Panc1 (cell line): ENCODE measurements at regions not wholly inside any gene's neighbourhood (a gene's known extent, or its start where the extent isn't known, plus 50 kb on each side); places are given as distances from the start of the nearest gene placed in this dataset.

Source experiments
- ATAC-seq: fragments of 200-7000 bp; cut with Tn5 transposase; 2 replicates; pipeline ENCODE4 v1.9.1; 2020; ENCODE audit warnings: mild to moderate bottlenecking, moderate library complexity
- BruUV-seq: library from RNA; stranded (reverse); fragments of 400-500 nt; replicated peaks from 2 replicates; lab custom pipeline; 2021; lab: Mats Ljungman, UMichigan
- CTCF ChIA-PET: fragments of 300-600 bp; sonication (Branson Sonifier 250); formaldehyde crosslinking; loops from one replicate; lab custom pipeline; 2022; ENCODE audit warnings: antibody characterized with exemption; lab: Charles Lee
- POLR2A ChIA-PET: fragments of 300-600 bp; sonication (Branson Sonifier 250); formaldehyde crosslinking; loops from one replicate; lab custom pipeline; 2022; ENCODE audit warnings: antibody characterized with exemption; lab: Charles Lee
- DNase-seq: peaks from one replicate; pipeline ENCODE4 v3.0.0-alpha.2; 2010; ENCODE audit warnings: low read depth, low spot score
- H3K27ac ChIP-seq: 2 replicates; pipeline ENCODE4 v1.5.1; 2011; ENCODE audit warnings: mild to moderate bottlenecking, low read length, inconsistent platforms
- H3K27me3 ChIP-seq: fragments of 200-500 bp; sonication (Bioruptor generic); 2 replicates; pipeline ENCODE4 v1.6.0; 2014; ENCODE audit warnings: low read length, inconsistent platforms; ENCODE audit not compliant: control insufficient read depth, insufficient read depth
- H3K36me3 ChIP-seq: fragments of 200-500 bp; sonication (Bioruptor generic); 2 replicates; pipeline ENCODE4 v1.5.1; 2014; ENCODE audit warnings: inconsistent platforms, mild to moderate bottlenecking, low read length, moderate library complexity; ENCODE audit not compliant: control insufficient read depth, insufficient read depth
- H3K4me1 ChIP-seq: 2 replicates; pipeline ENCODE4 v1.5.1; 2011; ENCODE audit warnings: inconsistent platforms, mild to moderate bottlenecking, low read length, moderate library complexity; ENCODE audit not compliant: control insufficient read depth, insufficient read depth
- H3K4me3 ChIP-seq, 2 experiments: 2 replicates each; pipeline ENCODE4 v1.5.1; 2011 to 2012; ENCODE audit warnings: low read depth in 2 of 2, low read length in 2 of 2, mild to moderate bottlenecking in 2 of 2, inconsistent platforms in 1 of 2, moderate library complexity in 1 of 2
- H3K9me3 ChIP-seq: fragments of 200-500 bp; sonication (Bioruptor generic); 2 replicates; pipeline ENCODE4 v1.5.1; 2014; ENCODE audit warnings: low read depth, mild to moderate bottlenecking, inconsistent platforms, low read length, moderate library complexity; ENCODE audit not compliant: control insufficient read depth, insufficient read depth
- CTCF ChIP-seq: fragments of 450-650 bp; IDR thresholded peaks from 2 replicates; pipeline ENCODE4 v1.5.1; 2017; ENCODE audit warnings: mild to moderate bottlenecking
- POLR2AphosphoS5 ChIP-seq: IDR thresholded peaks from 2 replicates; pipeline ENCODE4 v1.6.1; 2012; ENCODE audit warnings: mild to moderate bottlenecking, low read depth, low read length, moderate library complexity
- REST ChIP-seq, 2 experiments: IDR thresholded peaks; 2 replicates each; pipeline ENCODE4 v1.6.1; 2011 to 2012; ENCODE audit warnings: low read depth in 2 of 2, control low read depth in 1 of 2, low read length in 1 of 2, mild to moderate bottlenecking in 1 of 2, moderate library complexity in 1 of 2; ENCODE audit not compliant: insufficient read depth in 1 of 2
- SIN3A ChIP-seq: IDR thresholded peaks from 2 replicates; pipeline ENCODE4 v1.6.1; 2012; ENCODE audit warnings: low read depth, mild to moderate bottlenecking, low read length, moderate library complexity, borderline replicate concordance; ENCODE audit not compliant: insufficient read depth
- TCF7L2 ChIP-seq: IDR thresholded peaks from 2 replicates; pipeline ENCODE4 v1.6.1; 2011; ENCODE audit warnings: mild to moderate bottlenecking, low read depth, low read length, inconsistent platforms
- in situ Hi-C: cut with HindIII; loops from 2 replicates; pipeline ENCODE4 v1.10.0; 2016; ENCODE audit warnings: low sequenced_read_pairs, low pct_unique_long_range_greater_than_20kb
- intact Hi-C: fragments of 100-400 bp; cut with micrococcal nuclease; formaldehyde crosslinking; loops from one replicate; pipeline ENCODE4 v1.10.0; 2022; ENCODE audit not compliant: unreplicated experiment

- DNase-seq (no peak), ATAC-seq (no peak)
- CTCF ChIA-PET, result no interaction called here
- TF ChIP-seq POLR2AphosphoS5 (no peak), TCF7L2 (no peak), REST (IDR thresholded peaks at IDR 0.05; ENCODE audit: insufficient read depth in 1 of 2, low read depth in 2 of 2, low read length in 1 of 2) (no peak), SIN3A (no peak), CTCF (no peak)
- POLR2A ChIA-PET, result no interaction called here
- intact Hi-C loops, result no loop called here
- no peak overlapping the region for H3K27ac ChIP-seq
- in situ Hi-C loops, result no loop called here
- peaks cover 3% of the 10 kb centered on the region; the same call in 1 of the 2 replicates for H3K4me1 ChIP-seq
- H3K9me3 ChIP-seq, result no peaks in the 10 kb centered on the region
- no peak overlapping the region for H3K4me3 ChIP-seq
- H3K27me3 ChIP-seq, result no peaks in the 10 kb centered on the region
- H3K36me3 ChIP-seq, result no peaks in the 10 kb centered on the region
- no TSS peak for BruUV-seq
These were observed 77.1 kb upstream of the EGFL6 start for GRCh38 chrX:13492286-13492685.

GRCh38 chrX:13491061-13491460, 78.3 kb upstream of the EGFL6 start:
- Histone ChIP-seq H3K36me3 (no peaks in the 10 kb centered on the region), H3K27ac (no peak overlapping the region), H3K27me3 (no peaks in the 10 kb centered on the region), H3K9me3 (no peaks in the 10 kb centered on the region), H3K4me1 (peaks cover 3% of the 10 kb centered on the region; the same call in 1 of the 2 replicates), H3K4me3 (no peak overlapping the region)
- DNase-seq (no peak), ATAC-seq (no peak)
- intact Hi-C loops, result no loop called here
- ChIA-PET CTCF (no interaction called here), POLR2A (no interaction called here)
- in situ Hi-C loops, result no loop called here
- no TSS peak for BruUV-seq
- TF ChIP-seq SIN3A (no peak), REST (IDR thresholded peaks at IDR 0.05; ENCODE audit: insufficient read depth in 1 of 2, low read depth in 2 of 2, low read length in 1 of 2) (no peak), POLR2AphosphoS5 (no peak), TCF7L2 (no peak), CTCF (no peak)
